Ishikawa (cell line): ENCODE measurements at regions not wholly inside any gene's neighbourhood (a gene's known extent, or its start where the extent isn't known, plus 50 kb on each side); places are given as distances from the start of the nearest gene placed in this dataset.

Experiments
- CEBPB ChIP-seq: IDR thresholded peaks from 2 replicates; pipeline ENCODE4 v1.6.1; 2012
- CREB1 ChIP-seq: IDR thresholded peaks from 2 replicates; pipeline ENCODE4 v1.6.1; 2012; ENCODE audit warnings: low read depth
- EGR1 ChIP-seq: IDR thresholded peaks from 2 replicates; pipeline ENCODE4 v1.6.1; 2012
- EP300 ChIP-seq: IDR thresholded peaks from 2 replicates; pipeline ENCODE4 v1.6.1; 2012; ENCODE audit warnings: borderline replicate concordance
- FOXM1 ChIP-seq: IDR thresholded peaks from 2 replicates; pipeline ENCODE4 v1.6.1; 2012; ENCODE audit warnings: low read depth, borderline replicate concordance
- NFIC ChIP-seq: IDR thresholded peaks from 2 replicates; pipeline ENCODE4 v1.6.1; 2012
- RAD21 ChIP-seq: IDR thresholded peaks from 2 replicates; pipeline ENCODE4 v1.6.1; 2012; ENCODE audit warnings: low read depth
- TAF1 ChIP-seq: IDR thresholded peaks from 2 replicates; pipeline ENCODE4 v1.6.1; 2012; ENCODE audit warnings: low read depth, mild to moderate bottlenecking
- TCF12 ChIP-seq: IDR thresholded peaks from 2 replicates; pipeline ENCODE4 v1.6.1; 2012; ENCODE audit warnings: low read depth
- TEAD4 ChIP-seq: IDR thresholded peaks from 2 replicates; pipeline ENCODE4 v1.6.1; 2012
- YY1 ChIP-seq: IDR thresholded peaks from 2 replicates; pipeline ENCODE4 v1.6.1; 2012; ENCODE audit warnings: low read depth
- ZBTB7A ChIP-seq: IDR thresholded peaks from 2 replicates; pipeline ENCODE4 v1.6.1; 2012; ENCODE audit warnings: low read depth
- TF ChIP-seq, protein P1 (sequence below): IDR thresholded peaks from 2 replicates; pipeline ENCODE4 v1.6.1; 2012; ENCODE audit warnings: low read depth, mild to moderate bottlenecking
- TF ChIP-seq, protein P2 (sequence below): IDR thresholded peaks from 2 replicates; pipeline ENCODE4 v1.6.1; 2012
- TF ChIP-seq, protein P3 (sequence below): IDR thresholded peaks from 2 replicates; pipeline ENCODE4 v1.6.1; 2012

DNA sequence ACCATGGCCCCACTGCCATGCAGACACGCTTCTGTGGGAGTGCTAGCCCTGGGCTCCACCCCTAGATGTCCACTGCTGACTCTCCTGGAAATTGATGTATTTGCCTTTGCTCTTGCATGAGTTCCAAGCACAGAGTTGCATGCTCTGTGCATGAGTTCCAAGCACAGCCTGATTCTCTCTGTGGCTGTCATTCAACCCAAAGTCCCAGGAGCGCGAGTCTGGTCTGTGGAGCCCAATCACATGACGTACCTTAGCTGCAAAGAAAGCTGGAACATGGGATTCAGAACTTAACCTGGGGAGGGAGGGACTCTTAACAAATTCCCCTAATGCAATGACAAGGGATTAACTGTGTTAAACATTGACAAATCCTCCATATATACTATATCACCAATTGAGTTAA lies 114.3 kb upstream of the SLC24A3 start:
- TF ChIP-seq EP300, result no peak

DNA sequence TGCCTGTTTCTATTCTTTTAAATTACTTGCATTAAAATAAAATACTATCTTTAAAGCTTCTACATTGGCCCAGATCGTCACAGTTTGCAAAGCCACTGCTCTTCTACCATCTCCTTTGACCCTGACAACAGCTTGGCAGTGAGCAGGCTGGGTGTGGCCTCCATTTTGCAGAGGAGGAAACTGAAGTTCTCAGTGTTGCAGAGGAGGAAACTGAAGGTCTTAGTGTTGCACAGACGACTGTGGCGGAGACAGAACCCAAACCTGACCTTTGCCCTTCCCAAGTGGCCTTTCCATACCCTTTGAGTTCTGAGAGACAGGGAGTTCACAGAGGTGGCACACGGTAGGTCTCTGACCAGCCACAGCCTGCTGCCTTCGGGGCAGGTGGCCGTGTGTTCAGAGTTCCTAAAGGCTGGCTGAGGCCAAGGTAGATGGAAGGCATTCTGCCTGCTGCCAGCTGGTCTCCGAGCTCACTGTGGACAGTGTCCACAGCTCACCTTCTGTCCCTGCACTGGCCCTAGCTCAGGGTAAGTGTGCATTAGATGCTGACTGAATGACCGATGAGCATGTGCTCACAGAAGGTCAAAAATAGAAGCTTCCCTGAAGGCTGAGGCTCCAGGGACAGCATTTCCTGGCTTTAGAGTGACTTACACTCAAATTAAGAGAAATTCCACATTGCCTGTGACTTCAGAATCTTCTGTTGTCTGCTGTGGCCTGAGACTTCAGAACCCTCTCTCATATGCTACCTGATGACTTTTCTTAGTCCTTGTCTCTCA lies 113.5 kb upstream of the SLC24A3 start:
- TF ChIP-seq RAD21 (no peak), ZBTB7A (no peak), YY1 (no peak), TEAD4 (no peak), CREB1 (no peak), CEBPB (no peak), NFIC (no peak), FOXM1 (no peak), EGR1 (no peak), EP300 (no peak), TAF1 (no peak)
- TF ChIP-seq, protein P1, sequence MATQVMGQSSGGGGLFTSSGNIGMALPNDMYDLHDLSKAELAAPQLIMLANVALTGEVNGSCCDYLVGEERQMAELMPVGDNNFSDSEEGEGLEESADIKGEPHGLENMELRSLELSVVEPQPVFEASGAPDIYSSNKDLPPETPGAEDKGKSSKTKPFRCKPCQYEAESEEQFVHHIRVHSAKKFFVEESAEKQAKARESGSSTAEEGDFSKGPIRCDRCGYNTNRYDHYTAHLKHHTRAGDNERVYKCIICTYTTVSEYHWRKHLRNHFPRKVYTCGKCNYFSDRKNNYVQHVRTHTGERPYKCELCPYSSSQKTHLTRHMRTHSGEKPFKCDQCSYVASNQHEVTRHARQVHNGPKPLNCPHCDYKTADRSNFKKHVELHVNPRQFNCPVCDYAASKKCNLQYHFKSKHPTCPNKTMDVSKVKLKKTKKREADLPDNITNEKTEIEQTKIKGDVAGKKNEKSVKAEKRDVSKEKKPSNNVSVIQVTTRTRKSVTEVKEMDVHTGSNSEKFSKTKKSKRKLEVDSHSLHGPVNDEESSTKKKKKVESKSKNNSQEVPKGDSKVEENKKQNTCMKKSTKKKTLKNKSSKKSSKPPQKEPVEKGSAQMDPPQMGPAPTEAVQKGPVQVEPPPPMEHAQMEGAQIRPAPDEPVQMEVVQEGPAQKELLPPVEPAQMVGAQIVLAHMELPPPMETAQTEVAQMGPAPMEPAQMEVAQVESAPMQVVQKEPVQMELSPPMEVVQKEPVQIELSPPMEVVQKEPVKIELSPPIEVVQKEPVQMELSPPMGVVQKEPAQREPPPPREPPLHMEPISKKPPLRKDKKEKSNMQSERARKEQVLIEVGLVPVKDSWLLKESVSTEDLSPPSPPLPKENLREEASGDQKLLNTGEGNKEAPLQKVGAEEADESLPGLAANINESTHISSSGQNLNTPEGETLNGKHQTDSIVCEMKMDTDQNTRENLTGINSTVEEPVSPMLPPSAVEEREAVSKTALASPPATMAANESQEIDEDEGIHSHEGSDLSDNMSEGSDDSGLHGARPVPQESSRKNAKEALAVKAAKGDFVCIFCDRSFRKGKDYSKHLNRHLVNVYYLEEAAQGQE, result no peak
- TF ChIP-seq, protein P2, sequence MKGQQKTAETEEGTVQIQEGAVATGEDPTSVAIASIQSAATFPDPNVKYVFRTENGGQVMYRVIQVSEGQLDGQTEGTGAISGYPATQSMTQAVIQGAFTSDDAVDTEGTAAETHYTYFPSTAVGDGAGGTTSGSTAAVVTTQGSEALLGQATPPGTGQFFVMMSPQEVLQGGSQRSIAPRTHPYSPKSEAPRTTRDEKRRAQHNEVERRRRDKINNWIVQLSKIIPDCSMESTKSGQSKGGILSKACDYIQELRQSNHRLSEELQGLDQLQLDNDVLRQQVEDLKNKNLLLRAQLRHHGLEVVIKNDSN, result no peak
- TF ChIP-seq, protein P3, sequence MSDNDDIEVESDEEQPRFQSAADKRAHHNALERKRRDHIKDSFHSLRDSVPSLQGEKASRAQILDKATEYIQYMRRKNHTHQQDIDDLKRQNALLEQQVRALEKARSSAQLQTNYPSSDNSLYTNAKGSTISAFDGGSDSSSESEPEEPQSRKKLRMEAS, result no peak

DNA sequence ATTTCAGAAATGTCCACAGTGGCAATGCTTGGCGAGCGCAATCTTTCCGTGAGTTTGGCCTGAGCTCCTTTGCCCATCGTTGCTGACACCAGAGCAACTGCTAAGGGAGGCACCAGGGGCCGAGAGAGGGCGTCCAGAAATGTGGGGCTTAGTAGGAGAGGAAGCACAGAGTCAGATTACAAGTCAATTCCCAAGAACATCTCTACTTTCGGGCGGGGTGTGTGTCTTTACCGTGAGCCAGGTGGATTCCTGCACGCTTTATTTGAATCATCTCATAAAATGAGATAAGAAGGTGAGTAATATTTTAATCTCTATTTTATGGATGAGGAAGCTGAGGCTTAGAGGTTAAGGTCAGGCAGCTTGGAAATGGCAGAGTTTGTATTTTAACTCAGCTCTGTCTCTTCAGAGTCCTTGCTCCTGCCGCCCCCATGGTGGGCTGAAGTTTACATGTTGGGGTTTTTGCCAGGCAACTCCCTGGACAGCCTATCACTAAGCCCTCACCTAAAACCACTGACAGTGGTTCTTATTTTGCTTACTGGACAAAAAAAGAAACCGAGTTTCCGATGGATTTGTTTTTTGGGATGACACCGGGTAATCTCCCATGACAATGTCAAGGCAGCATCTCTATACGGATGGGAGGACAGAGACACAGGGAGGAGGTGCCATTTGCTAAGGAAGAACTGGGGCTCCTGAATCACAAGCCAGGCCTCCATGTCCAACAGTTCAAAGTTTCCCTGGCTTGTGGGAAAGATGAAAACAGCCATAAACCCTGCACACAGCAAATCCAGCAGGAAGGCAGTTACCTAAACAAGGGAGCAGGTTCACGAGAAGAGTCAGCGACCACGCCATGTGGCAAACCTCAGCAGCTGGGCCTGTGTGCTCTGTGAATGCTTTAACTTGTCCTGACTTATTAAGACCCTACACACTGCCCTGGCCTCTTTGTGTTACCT lies 112.6 kb upstream of the SLC24A3 start:
- TF ChIP-seq TCF12 (no peak), CREB1 (no peak), NFIC (no peak), TAF1 (no peak), YY1 (no peak), RAD21 (no peak), TEAD4 (no peak), EGR1 (no peak), ZBTB7A (no peak), EP300 (no peak), FOXM1 (no peak), CEBPB (no peak)
- TF ChIP-seq, protein P1, result no peak
- TF ChIP-seq, protein P3, result no peak
- TF ChIP-seq, protein P2, result no peak

DNA sequence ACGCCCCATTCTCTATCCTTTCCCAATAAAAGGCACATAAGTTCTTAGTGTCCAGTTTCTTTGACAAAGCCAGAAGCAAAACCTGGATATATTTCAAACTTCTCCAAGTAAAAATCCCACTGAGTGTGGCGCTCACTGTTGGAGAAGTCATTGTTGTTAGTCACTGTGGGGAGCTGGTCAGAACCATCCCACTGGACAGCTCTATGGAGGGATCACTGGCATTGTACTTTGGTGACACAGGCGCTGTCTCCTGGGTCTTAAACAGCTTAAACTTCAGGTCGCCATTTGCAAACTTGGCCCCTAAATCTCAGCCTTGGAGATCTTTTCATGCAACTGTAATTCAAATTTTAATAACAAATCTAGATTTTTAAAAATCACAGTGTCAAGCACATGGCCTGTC lies 111.5 kb upstream of the SLC24A3 start:
- no peak for TF ChIP-seq CEBPB
- TF ChIP-seq, protein P2, result no peak
- no peak for TF ChIP-seq YY1
- TF ChIP-seq NFIC, result no peak
- TF ChIP-seq, protein P1, result peak; percentile 64
- TF ChIP-seq RAD21, result no peak
- TF ChIP-seq EGR1, result no peak
- no peak for TF ChIP-seq FOXM1
